GM12873 (cell line): ENCODE measurements at regions not wholly inside any gene's neighbourhood (a gene's known extent, or its start where the extent isn't known, plus 50 kb on each side); places are given as distances from the start of the nearest gene placed in this dataset.

Experiments used
- CTCF ChIP-seq: IDR thresholded peaks from 2 replicates; pipeline ENCODE4 v1.5.1; 2012; ENCODE audit warnings: low read depth, mild to moderate bottlenecking, moderate library complexity, low read length, control low read depth; ENCODE audit not compliant: insufficient read depth; ENCODE audit errors: missing control alignments

DNA sequence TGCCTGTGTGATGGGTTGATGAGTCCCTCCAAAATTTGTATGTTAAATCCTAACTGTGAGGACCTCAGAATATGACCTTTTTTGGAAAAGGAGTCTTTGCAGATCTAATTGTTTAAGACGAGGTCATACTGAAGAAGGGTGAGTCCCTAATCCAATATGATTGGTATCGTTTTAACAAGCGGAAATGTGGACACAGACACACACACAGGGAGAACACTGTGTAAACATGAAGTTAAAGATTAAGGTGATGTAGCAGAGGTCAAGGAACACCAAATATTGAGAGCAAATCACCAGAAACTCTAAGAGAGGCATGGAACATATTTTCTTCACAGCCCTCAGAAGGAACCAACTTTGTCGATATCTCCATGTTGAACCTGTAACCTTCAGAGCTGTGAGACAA lies 1106.7 kb downstream of the SLC6A15 start:
- TF ChIP-seq CTCF, result no peak

DNA sequence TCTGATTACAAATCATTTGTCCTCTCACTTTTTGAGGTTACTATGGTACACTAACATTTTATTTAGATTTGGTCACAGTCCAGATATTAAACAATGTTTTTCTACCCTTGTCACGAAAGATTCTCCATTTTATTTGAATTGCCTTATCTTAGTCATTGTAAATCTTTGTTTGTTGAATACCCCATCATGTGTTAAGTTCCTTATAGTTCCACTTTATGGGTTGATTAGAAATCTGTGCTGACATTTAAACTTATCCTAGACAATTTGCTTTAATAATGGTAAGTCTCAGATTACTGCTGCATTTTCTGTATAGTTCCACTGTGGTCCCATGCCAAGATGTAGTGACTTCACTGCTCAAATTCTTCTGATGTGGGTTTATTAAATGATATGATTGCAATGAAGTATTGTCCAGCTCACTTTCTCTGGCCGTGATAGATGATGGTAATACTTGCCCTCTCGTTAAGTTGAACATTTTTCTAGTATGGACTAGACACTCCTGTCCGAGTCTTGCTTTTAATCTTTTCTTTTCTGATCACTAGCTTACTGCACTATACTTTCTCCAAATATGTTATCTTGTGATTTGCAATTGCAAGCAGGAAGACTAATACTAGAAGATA lies 1107.3 kb downstream of the SLC6A15 start:
- no peak for TF ChIP-seq CTCF

DNA sequence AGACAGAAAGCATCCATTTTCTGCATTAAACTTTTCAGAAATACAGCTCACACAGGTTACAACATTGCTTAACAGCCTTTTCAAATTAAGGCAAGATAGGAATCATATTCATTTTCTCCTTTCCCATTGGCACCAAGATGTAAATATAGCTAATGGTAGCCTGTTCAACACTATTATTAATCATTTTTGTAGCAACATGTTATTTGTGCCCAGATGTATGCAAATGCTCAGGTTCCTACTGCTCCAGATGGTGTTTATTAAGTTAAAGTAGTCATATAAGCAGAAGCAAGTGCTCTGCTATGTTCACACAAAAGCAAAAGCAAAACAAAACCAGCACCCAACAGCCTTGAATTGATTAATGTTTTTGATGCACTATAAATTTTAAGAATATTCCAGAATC lies 1110.6 kb downstream of the SLC6A15 start:
- TF ChIP-seq CTCF, result no peak

GRCh38 chr12:83800022-83800421 lies 1112.6 kb downstream of the SLC6A15 start:
- no peak for TF ChIP-seq CTCF

DNA sequence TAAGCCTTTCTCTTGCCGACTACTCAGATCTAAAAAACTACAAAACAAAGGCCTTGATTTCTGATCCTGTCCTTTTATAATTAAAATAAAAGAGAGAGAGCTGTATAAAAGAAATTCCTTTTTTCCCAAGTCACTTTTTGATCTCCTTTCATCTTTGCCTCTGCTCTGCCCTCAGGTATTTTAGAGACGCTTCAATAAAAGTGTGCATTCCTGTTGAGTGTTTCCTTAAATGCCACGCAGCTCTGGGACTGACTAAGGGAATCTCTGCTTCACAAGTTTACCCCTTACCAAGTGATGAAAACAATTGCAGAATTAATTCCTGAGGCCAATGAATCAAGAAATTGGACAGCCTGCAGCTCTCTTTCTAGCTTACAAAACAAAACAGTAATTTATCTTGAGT lies 1109.8 kb downstream of the TMTC2 start:
- no peak for TF ChIP-seq CTCF

GRCh38 chr12:83793616-83794015 lies 1106.9 kb downstream of the TMTC2 start:
- TF ChIP-seq CTCF, result no peak

- TF ChIP-seq CTCF, result no peak
Observed at GRCh38 chr12:83784298-83784890, 1097.7 kb downstream of the TMTC2 start.
